MG63 (cell line): ENCODE measurements at regions not wholly inside any gene's neighbourhood (a gene's known extent, or its start where the extent isn't known, plus 50 kb on each side); places are given as distances from the start of the nearest gene placed in this dataset.

Source experiments
- DNase-seq: peaks from one replicate; pipeline ENCODE4 v3.0.0-alpha.2; 2020
- H3K27me3 ChIP-seq: fragments of 250-450 bp; sonication (Bioruptor Pico); 2 replicates; pipeline ENCODE4 v1.5.1; 2020; ENCODE audit warnings: mild to moderate bottlenecking, moderate library complexity
- H3K36me3 ChIP-seq: fragments of 250-450 bp; sonication (Bioruptor Pico); 2 replicates; pipeline ENCODE4 v1.5.1; 2020; ENCODE audit warnings: mild to moderate bottlenecking, moderate library complexity
- H3K4me3 ChIP-seq: fragments of 250-450 bp; sonication (Bioruptor Pico); 2 replicates; pipeline ENCODE4 v1.5.1; 2020; ENCODE audit warnings: mild to moderate bottlenecking, moderate library complexity
- H3K9me3 ChIP-seq: fragments of 250-450 bp; sonication (Bioruptor Pico); 2 replicates; pipeline ENCODE4 v1.5.1; 2020; ENCODE audit warnings: mild to moderate bottlenecking, moderate library complexity

DNA sequence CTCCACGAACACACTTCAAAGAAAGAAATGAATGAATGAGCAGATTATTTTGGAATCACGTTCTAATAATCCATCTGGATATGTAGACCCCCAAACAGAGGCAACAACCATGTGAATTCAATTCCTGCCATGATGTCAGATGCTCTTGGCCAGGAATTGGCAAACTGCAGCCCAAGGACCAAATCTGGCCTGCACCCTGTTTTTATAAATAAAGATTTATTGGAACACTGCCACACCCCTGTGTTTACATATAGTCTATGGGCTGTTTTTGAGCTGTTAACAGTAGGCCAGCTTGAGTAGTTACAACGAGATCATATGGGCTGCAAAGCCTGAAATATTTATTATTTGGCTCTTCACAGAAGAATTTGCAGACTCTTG, 336.0 kb upstream of the ZFHX3 start:
- H3K27me3 ChIP-seq = no peaks in the 10 kb centered on the region
- H3K36me3 ChIP-seq = no peaks in the 10 kb centered on the region
- no peak overlapping the region for H3K4me3 ChIP-seq
- H3K9me3 ChIP-seq = no peaks in the 10 kb centered on the region
- DNase-seq = peak; percentile 1

GRCh38 chr16:73383195-73383987, 335.5 kb upstream of the ZFHX3 start:
- Histone ChIP-seq H3K4me3 (no peak overlapping the region), H3K36me3 (no peaks in the 10 kb centered on the region), H3K9me3 (no peaks in the 10 kb centered on the region), H3K27me3 (no peaks in the 10 kb centered on the region)
- DNase-seq = no peak

DNA sequence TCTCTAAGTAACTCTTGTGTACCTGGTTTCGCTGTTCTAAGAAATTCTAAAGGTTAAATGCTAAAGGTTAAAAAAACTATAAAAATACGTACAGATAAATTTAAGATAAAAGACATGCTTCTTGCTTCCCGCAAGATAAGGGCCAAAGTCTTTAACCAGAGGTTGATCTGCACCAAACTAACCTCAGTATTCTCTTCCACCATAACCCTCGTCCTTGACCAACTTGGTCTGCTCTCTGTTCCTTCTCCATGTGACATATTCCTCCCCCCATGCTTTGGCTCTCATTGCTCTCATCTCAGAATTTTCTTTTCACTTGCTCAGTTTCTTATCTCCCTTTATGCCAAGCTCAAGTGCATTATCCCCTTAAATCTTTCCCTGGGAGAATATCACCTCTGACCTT, 330.5 kb upstream of the ZFHX3 start:
- Histone ChIP-seq H3K9me3 (no peaks in the 10 kb centered on the region), H3K4me3 (no peak overlapping the region), H3K36me3 (no peaks in the 10 kb centered on the region), H3K27me3 (no peaks in the 10 kb centered on the region)
- no peak for DNase-seq

GRCh38 chr16:73371584-73372319, 323.8 kb upstream of the ZFHX3 start:
- no peaks in the 10 kb centered on the region for H3K27me3 ChIP-seq
- H3K9me3 ChIP-seq = no peaks in the 10 kb centered on the region
- no peaks in the 10 kb centered on the region for H3K36me3 ChIP-seq
- no peak for DNase-seq
- H3K4me3 ChIP-seq = no peak overlapping the region

DNA sequence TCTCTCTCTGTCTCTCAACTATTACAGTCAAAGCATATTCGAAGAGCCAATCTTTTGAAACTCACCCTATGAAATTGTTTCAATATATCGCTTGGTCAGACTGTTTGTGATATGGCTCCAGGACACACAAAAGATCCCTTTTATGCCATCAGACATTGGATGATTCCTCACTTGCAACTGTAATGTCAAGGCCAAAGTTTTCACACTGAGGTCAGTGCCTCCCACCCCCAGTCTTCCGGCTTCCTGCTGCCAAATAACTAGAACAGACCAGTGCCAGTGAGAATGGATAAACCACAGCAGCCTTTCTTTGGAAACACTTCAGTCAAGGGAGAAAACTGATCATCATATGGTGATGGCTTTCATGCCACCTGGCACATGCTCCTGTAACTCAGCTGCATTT, 321.9 kb upstream of the ZFHX3 start:
- Histone ChIP-seq H3K9me3 (no peaks in the 10 kb centered on the region), H3K4me3 (no peak overlapping the region), H3K27me3 (no peaks in the 10 kb centered on the region), H3K36me3 (no peaks in the 10 kb centered on the region)
- DNase-seq = peak; percentile 31

- Histone ChIP-seq H3K36me3 (no peaks in the 10 kb centered on the region), H3K27me3 (no peaks in the 10 kb centered on the region), H3K9me3 (no peaks in the 10 kb centered on the region), H3K4me3 (no peak overlapping the region)
- no peak for DNase-seq
Measured at GRCh38 chr16:73368715-73369114, 320.8 kb upstream of the ZFHX3 start.

GRCh38 chr16:73365016-73365551, 317.2 kb upstream of the ZFHX3 start:
- H3K27me3 ChIP-seq = no peaks in the 10 kb centered on the region
- no peak overlapping the region for H3K4me3 ChIP-seq
- H3K36me3 ChIP-seq = no peaks in the 10 kb centered on the region
- no peak for DNase-seq
- no peaks in the 10 kb centered on the region for H3K9me3 ChIP-seq

DNA sequence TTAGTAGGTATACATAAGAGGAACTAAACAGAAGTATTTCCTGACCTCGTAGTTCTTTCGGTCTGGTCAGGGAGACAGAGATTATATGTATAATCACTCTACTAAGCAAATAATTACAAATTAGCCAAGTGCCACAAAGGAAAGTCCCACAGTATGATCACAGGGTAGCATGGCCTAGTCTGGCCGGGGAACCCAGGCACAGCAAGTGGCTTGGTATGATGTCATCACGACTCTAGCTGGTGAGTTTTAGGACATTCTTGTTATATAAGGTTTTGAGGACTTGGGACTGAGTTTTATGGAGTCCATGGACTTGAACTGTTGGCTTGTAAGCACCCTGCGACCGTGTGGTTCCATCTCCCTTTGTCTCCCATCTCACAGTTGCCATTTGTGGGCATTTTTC, 316.5 kb upstream of the ZFHX3 start:
- H3K36me3 ChIP-seq = no peaks in the 10 kb centered on the region
- H3K27me3 ChIP-seq = no peaks in the 10 kb centered on the region
- DNase-seq = no peak
- H3K4me3 ChIP-seq = no peak overlapping the region
- no peaks in the 10 kb centered on the region for H3K9me3 ChIP-seq

DNA sequence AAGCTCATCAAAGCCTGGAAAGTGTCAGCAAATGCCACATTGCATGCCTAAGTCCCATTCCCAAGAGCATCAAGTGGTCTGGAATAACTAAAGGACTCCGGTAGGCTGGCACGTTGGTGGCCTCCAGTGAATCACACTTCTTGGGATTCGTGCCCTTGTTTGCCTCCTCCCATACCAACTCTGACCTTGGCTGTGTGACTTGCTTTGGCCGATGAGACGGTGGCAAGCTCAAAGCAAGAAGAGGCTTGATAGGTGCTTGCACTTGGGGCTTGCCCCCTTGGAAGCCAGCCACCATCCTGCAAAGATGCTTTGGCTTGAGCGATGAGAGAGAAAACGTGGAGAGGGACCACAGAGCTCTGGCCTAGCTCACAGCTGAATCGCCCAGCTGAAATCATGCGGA, 313.1 kb upstream of the ZFHX3 start:
- Histone ChIP-seq H3K9me3 (no peaks in the 10 kb centered on the region), H3K4me3 (no peak overlapping the region), H3K27me3 (no peaks in the 10 kb centered on the region), H3K36me3 (no peaks in the 10 kb centered on the region)
- DNase-seq = no peak

DNA sequence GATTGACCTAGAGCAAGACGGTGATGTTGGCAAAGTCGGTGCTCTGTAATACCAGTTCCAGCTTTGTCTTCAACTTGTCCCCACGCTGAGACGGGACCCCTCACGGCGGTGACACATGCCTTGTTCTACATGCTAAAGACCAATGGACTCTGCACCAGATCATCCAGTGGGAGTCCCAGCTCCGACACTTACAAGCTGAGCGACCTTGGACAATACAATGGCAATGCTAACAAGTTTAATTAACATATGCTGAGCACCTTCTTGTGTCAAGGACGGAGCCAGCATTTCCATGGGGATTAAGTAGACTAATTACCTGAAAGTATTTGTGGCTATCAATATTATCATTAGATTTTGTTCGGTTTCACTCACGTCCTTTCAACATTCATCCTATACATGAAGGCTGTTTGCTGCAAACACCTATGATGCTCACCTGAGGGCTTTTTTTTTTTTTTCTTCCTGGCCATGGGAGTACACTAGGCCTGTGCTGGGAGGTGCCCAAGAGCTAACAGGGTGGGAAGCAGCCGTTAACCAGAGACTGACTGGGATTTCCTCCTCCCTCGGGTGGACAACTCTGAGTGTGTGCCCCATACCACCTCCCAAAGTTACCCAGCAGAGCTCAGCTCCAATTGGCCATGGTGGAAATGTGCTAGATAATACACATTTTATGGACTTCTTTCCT, 308.6 kb upstream of the ZFHX3 start:
- Histone ChIP-seq H3K4me3 (no peak overlapping the region), H3K9me3 (no peaks in the 10 kb centered on the region), H3K36me3 (no peaks in the 10 kb centered on the region), H3K27me3 (no peaks in the 10 kb centered on the region)
- DNase-seq = no peak

- H3K27me3 ChIP-seq = no peaks in the 10 kb centered on the region
- H3K4me3 ChIP-seq = no peak overlapping the region
- H3K9me3 ChIP-seq = no peaks in the 10 kb centered on the region
- DNase-seq = no peak
- H3K36me3 ChIP-seq = no peaks in the 10 kb centered on the region
Measured at GRCh38 chr16:73355981-73356380, 308.1 kb upstream of the ZFHX3 start.

DNA sequence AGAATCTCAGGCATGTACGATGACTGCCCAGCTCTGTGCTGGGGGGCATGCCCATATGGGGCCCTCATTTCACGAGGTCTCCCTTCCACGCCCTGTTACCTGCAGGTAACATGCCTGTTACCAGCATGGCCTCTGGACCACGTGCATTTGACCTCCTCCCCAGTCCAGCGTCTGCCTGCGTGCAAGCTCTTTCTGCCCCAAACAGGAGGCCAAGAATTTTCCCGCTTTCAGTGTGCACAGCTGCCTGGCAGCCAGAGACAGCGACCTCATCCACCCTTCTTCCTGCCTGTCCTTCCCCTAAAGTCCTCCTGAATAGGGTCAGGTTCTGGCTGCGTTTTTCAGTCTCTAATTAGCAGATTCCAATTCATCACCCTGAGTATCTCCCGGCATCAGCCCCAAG, 306.5 kb upstream of the ZFHX3 start:
- Histone ChIP-seq H3K4me3 (no peak overlapping the region), H3K36me3 (no peaks in the 10 kb centered on the region), H3K27me3 (no peaks in the 10 kb centered on the region), H3K9me3 (no peaks in the 10 kb centered on the region)
- DNase-seq = peak; percentile 28

GRCh38 chr16:73350707-73351452, 303.0 kb upstream of the ZFHX3 start:
- Histone ChIP-seq H3K4me3 (no peak overlapping the region), H3K36me3 (no peaks in the 10 kb centered on the region), H3K27me3 (no peaks in the 10 kb centered on the region), H3K9me3 (no peaks in the 10 kb centered on the region)
- no peak for DNase-seq

- no peak for DNase-seq
- Histone ChIP-seq H3K27me3 (no peaks in the 10 kb centered on the region), H3K36me3 (no peaks in the 10 kb centered on the region), H3K9me3 (no peaks in the 10 kb centered on the region), H3K4me3 (no peak overlapping the region)
Measured at GRCh38 chr16:73347500-73348375, 299.8 kb upstream of the ZFHX3 start.

DNA sequence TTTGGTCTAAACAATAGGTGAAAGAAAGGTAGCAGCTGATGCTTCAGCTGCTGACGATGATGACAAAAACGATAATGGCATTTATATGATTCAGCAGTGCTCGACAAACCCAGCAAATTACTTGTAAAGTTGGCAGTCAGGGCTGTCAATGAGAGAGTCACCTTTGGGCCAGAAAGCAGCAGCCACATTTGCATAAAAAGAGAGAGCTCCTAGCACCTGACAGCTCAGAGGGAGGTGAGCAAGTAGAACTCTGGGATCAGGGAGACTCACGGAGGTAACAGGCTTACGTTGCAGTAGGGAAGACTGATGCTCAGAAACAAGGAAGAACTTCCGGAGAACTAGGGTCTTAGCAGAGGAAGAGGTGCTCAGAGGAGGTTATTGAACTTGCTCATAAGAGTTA, 291.9 kb upstream of the ZFHX3 start:
- H3K9me3 ChIP-seq = no peaks in the 10 kb centered on the region
- no peak overlapping the region for H3K4me3 ChIP-seq
- no peak for DNase-seq
- no peaks in the 10 kb centered on the region for H3K36me3 ChIP-seq
- H3K27me3 ChIP-seq = no peaks in the 10 kb centered on the region
